Bronchial epithelial cell (primary cell): ENCODE measurements at regions not wholly inside any gene's neighbourhood (a gene's known extent, or its start where the extent isn't known, plus 50 kb on each side); places are given as distances from the start of the nearest gene placed in this dataset.

ENCODE experiments used
- DNase-seq: peaks from one replicate; pipeline ENCODE4 v3.0.0-alpha.2; 2010; ENCODE audit warnings: low read depth
- FAIRE-seq: peaks from 2 replicates; lab custom pipeline; 2011; peaks lifted over from hg19 to GRCh38; lab: Jason Lieb, UNC
- H3K27me3 ChIP-seq: 2 replicates; pipeline ENCODE4 v1.5.1; 2011; ENCODE audit warnings: low read length; ENCODE audit not compliant: control insufficient read depth, insufficient read depth
- H3K36me3 ChIP-seq: 2 replicates; pipeline ENCODE4 v1.5.1; 2011; ENCODE audit warnings: low read length; ENCODE audit not compliant: control insufficient read depth, insufficient read depth
- H3K4me3 ChIP-seq: 2 replicates; pipeline ENCODE4 v1.5.1; 2011; ENCODE audit warnings: mild to moderate bottlenecking, low read depth, low read length, control low read depth
- CTCF ChIP-seq: IDR thresholded peaks from 2 replicates; pipeline ENCODE4 v1.5.1; 2011; ENCODE audit warnings: mild to moderate bottlenecking, moderate library complexity, low read length, control low read depth, inconsistent platforms; ENCODE audit not compliant: insufficient read depth, severe bottlenecking

- FAIRE-seq (no peak), DNase-seq (no peak)
- no peak for TF ChIP-seq CTCF
- no peaks in the 10 kb centered on the region for H3K27me3 ChIP-seq
- H3K36me3 ChIP-seq, result no peaks in the 10 kb centered on the region
- no peak overlapping the region for H3K4me3 ChIP-seq
Measured at GRCh38 chr4:96264941-96265463, 425.1 kb downstream of the PDHA2 start.

GRCh38 chr4:96293806-96294205 lies 453.9 kb downstream of the PDHA2 start:
- H3K4me3 ChIP-seq, result no peak overlapping the region
- no peak for TF ChIP-seq CTCF
- DNase-seq (peak; percentile 3), FAIRE-seq (no peak)
- H3K36me3 ChIP-seq, result no peaks in the 10 kb centered on the region
- H3K27me3 ChIP-seq, result no peaks in the 10 kb centered on the region

GRCh38 chr4:96295143-96295741 lies 455.3 kb downstream of the PDHA2 start:
- DNase-seq, result no peak
- Histone ChIP-seq H3K27me3 (no peaks in the 10 kb centered on the region), H3K4me3 (no peak overlapping the region), H3K36me3 (no peaks in the 10 kb centered on the region)
- FAIRE-seq, result no peak
- TF ChIP-seq CTCF, result no peak

GRCh38 chr4:96301715-96302114 lies 461.8 kb downstream of the PDHA2 start:
- FAIRE-seq, result no peak
- H3K36me3 ChIP-seq, result no peaks in the 10 kb centered on the region
- H3K27me3 ChIP-seq, result no peaks in the 10 kb centered on the region
- H3K4me3 ChIP-seq, result no peak overlapping the region
- DNase-seq, result no peak
- no peak for TF ChIP-seq CTCF

GRCh38 chr4:96305030-96305429 lies 465.1 kb downstream of the PDHA2 start:
- FAIRE-seq, result no peak
- Histone ChIP-seq H3K27me3 (no peaks in the 10 kb centered on the region), H3K36me3 (no peaks in the 10 kb centered on the region), H3K4me3 (no peak overlapping the region)
- TF ChIP-seq CTCF, result no peak
- no peak for DNase-seq
